Parathyroid adenoma (tissue), 2 donors: ENCODE measurements at regions not wholly inside any gene's neighbourhood (a gene's known extent, or its start where the extent isn't known, plus 50 kb on each side); places are given as distances from the start of the nearest gene placed in this dataset.

Source experiments
- H2AFZ ChIP-seq: fragments of 300-600 bp; sonication (generic); one replicate; pipeline ENCODE4 v1.7.0; 2017; ENCODE audit warnings: antibody characterized with exemption, mild to moderate bottlenecking
- H3K27ac ChIP-seq: fragments of 300-600 bp; sonication (generic); one replicate; pipeline ENCODE4 v1.7.0; 2017
- H3K27me3 ChIP-seq: fragments of 300-600 bp; sonication (generic); one replicate; pipeline ENCODE4 v1.7.0; 2017; ENCODE audit warnings: low read length; ENCODE audit not compliant: control insufficient read depth, insufficient read depth
- H3K36me3 ChIP-seq: fragments of 300-600 bp; sonication (generic); one replicate; pipeline ENCODE4 v1.7.0; 2017; ENCODE audit warnings: low read length; ENCODE audit not compliant: control insufficient read depth, insufficient read depth
- H3K4me1 ChIP-seq: fragments of 300-600 bp; sonication (generic); one replicate; pipeline ENCODE4 v1.7.0; 2017; ENCODE audit warnings: control low read depth
- H3K4me2 ChIP-seq: fragments of 300-600 bp; sonication (generic); one replicate; pipeline ENCODE4 v1.7.0; 2017; ENCODE audit warnings: low read length
- H3K4me3 ChIP-seq: fragments of 300-600 bp; sonication (generic); one replicate; pipeline ENCODE4 v1.7.0; 2017; ENCODE audit warnings: low read depth, low read length
- H3K79me2 ChIP-seq: fragments of 300-600 bp; sonication (generic); one replicate; pipeline ENCODE4 v1.7.0; 2017; ENCODE audit warnings: control low read depth
- H3K9ac ChIP-seq: fragments of 300-600 bp; sonication (generic); one replicate; pipeline ENCODE4 v1.7.0; 2017; ENCODE audit warnings: mild to moderate bottlenecking
- H3K9me3 ChIP-seq: fragments of 300-600 bp; sonication (generic); one replicate; pipeline ENCODE4 v1.7.0; 2017; ENCODE audit warnings: low read length; ENCODE audit not compliant: control insufficient read depth
- TF ChIP-seq, protein P1 (sequence below): fragments of 300-600 bp; sonication (generic); IDR thresholded peaks from one replicate; pipeline ENCODE4 v1.7.0; 2017; ENCODE audit warnings: antibody characterized with exemption, mild to moderate bottlenecking
- donor health status: primary hyperparathyroidism.

DNA sequence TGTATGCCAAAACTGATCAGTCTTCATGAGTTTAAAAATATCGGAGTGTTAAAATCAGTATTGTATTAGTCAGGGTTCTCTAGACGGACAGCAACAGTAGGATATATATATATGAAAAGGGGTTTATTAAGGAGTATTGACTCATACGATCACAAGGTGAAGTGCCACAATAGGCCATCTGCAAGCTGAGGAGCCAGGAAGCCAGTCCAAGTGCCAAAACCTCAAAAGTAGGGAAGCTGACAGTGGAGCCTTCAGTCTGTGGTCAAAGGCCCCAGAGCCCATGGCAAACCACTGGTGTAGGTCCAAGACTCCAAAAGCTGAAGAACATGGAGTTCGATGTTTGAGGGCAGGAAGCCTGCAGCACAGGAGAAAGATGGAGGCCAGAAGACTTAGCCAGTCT, 391.0 kb upstream of the CADM2 start:
- Histone ChIP-seq H3K79me2 (no peaks in the 10 kb centered on the region), H3K4me1 (no peaks in the 10 kb centered on the region), H2AFZ (no peak overlapping the region), H3K36me3 (no peaks in the 10 kb centered on the region), H3K4me2 (no peak overlapping the region), H3K4me3 (no peak overlapping the region), H3K27me3 (no peaks in the 10 kb centered on the region), H3K9me3 (no peaks in the 10 kb centered on the region), H3K27ac (no peak overlapping the region), H3K9ac (no peak overlapping the region)
- TF ChIP-seq, protein P1, sequence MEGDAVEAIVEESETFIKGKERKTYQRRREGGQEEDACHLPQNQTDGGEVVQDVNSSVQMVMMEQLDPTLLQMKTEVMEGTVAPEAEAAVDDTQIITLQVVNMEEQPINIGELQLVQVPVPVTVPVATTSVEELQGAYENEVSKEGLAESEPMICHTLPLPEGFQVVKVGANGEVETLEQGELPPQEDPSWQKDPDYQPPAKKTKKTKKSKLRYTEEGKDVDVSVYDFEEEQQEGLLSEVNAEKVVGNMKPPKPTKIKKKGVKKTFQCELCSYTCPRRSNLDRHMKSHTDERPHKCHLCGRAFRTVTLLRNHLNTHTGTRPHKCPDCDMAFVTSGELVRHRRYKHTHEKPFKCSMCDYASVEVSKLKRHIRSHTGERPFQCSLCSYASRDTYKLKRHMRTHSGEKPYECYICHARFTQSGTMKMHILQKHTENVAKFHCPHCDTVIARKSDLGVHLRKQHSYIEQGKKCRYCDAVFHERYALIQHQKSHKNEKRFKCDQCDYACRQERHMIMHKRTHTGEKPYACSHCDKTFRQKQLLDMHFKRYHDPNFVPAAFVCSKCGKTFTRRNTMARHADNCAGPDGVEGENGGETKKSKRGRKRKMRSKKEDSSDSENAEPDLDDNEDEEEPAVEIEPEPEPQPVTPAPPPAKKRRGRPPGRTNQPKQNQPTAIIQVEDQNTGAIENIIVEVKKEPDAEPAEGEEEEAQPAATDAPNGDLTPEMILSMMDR: no peak

DNA sequence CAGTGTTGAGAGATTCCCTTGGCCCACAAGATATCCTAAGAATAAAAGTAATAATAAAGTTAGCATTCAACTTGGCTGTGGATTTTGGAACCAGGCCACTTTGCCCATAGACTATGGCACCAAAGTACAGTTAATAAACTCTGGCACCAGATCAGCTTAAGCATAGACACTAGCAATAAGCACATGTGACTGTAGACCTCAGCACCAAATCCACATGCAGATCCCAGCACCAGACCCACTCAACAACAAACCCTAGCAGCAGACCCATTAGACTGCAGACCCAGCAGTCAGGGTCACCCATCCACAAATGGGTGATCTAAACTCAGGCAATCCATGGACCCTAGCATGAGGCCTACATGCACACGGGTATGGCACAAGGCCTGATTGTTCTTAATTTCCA, 384.8 kb upstream of the CADM2 start:
- Histone ChIP-seq H3K9ac (no peak overlapping the region), H3K4me2 (no peak overlapping the region), H2AFZ (no peak overlapping the region), H3K9me3 (no peaks in the 10 kb centered on the region), H3K79me2 (no peaks in the 10 kb centered on the region), H3K4me3 (no peak overlapping the region), H3K4me1 (no peaks in the 10 kb centered on the region), H3K27me3 (no peaks in the 10 kb centered on the region), H3K36me3 (no peaks in the 10 kb centered on the region), H3K27ac (no peak overlapping the region)
- TF ChIP-seq, protein P1: no peak

DNA sequence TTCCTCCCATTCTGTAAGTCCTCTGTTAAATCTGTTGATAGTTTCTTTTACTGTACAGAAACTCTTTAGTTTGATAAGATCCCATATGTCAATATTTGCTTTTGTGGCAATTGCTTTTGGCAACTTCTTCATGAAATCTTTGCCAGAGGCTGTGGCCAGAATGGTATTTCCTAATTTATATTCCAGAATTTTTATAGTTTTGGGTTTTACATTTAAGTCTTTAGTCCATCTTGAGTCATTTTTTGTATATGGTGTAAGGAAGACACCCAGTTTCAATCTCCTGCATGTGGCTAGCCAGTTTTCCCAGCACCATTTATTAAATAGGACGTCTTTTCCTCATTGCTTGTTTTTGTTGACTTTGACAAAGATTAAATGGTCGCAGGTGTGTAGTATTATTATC, 372.4 kb upstream of the CADM2 start:
- Histone ChIP-seq H3K4me2 (no peak overlapping the region), H3K9me3 (no peaks in the 10 kb centered on the region), H3K27me3 (no peaks in the 10 kb centered on the region), H3K27ac (no peak overlapping the region), H3K4me1 (no peaks in the 10 kb centered on the region), H3K79me2 (no peaks in the 10 kb centered on the region), H3K4me3 (no peak overlapping the region), H2AFZ (no peak overlapping the region), H3K9ac (no peak overlapping the region), H3K36me3 (no peaks in the 10 kb centered on the region)
- TF ChIP-seq, protein P1: no peak

DNA sequence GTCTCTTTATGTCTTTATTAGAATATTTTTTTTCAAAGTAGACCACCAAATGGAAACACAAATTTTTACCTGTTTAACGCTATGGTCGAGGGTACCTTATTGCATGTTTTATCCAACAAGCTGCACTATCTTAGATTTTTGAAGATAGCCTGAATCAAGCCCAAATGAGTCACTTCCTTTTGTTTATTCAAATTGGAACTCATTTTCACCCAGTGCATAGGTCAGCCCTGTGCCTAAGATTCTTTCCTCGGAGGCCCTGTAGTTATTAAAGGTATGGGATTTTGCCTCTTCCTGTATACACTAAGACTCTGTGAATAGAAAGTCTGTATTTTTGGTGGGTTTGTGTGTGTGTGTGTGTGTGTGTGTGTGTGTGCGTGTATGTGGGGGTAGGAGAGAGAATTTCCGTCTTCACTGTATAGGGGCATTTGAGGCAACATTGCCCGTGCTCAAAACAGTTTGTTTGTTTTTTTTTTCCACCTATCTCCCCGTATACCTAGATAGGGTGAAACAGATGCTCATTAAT, 358.0 kb upstream of the CADM2 start:
- no peaks in the 10 kb centered on the region for H3K36me3 ChIP-seq
- H3K27me3 ChIP-seq: no peaks in the 10 kb centered on the region
- no peaks in the 10 kb centered on the region for H3K9me3 ChIP-seq
- H3K27ac ChIP-seq: no peak overlapping the region
- H3K4me3 ChIP-seq: no peak overlapping the region
- H3K4me2 ChIP-seq: no peak overlapping the region
- no peak overlapping the region for H3K9ac ChIP-seq
- H3K4me1 ChIP-seq: no peaks in the 10 kb centered on the region
- H2AFZ ChIP-seq: no peak overlapping the region
- H3K79me2 ChIP-seq: no peaks in the 10 kb centered on the region
- TF ChIP-seq, protein P1: no peak

DNA sequence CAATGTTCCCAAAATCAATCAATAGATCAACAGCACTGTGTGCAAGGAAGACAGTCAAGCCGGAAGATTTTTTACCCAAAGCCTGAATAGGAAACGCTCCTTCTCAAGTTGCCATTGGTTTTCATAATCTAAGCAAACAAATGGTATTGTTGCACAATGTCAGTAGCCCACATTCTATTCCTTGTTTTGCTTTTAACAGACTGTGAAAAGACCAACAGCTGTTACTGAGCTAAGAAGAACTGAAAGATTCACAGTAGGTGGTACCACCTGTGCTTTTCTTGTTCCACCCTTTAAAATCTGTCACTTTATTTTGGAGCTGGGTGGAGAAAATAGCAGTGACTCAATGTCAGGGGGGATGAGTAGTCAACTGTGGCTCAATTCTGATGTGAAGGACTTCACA, 357.5 kb upstream of the CADM2 start:
- Histone ChIP-seq H3K9me3 (no peaks in the 10 kb centered on the region), H3K27me3 (no peaks in the 10 kb centered on the region), H3K79me2 (no peaks in the 10 kb centered on the region), H3K27ac (no peak overlapping the region), H3K9ac (no peak overlapping the region), H2AFZ (no peak overlapping the region), H3K36me3 (no peaks in the 10 kb centered on the region), H3K4me2 (no peak overlapping the region), H3K4me3 (no peak overlapping the region), H3K4me1 (no peaks in the 10 kb centered on the region)
- TF ChIP-seq, protein P1: no peak
